Stimulated activated CD8-positive, alpha-beta memory T cell treated with anti-CD3 and anti-CD28 coated beads, Interleukin-7, amount 100 ng/mL, for 48 hours (primary cell): ENCODE measurements at regions not wholly inside any gene's neighbourhood (a gene's known extent, or its start where the extent isn't known, plus 50 kb on each side); places are given as distances from the start of the nearest gene placed in this dataset.

Experiments used
- DNase-seq, 2 donors: peaks; one replicate each; pipeline ENCODE4 v3.0.0-alpha.2; 2020; ENCODE audit warnings: low read depth in 1 of 2; ENCODE audit errors: extremely low read depth in 1 of 2

- DNase-seq = no peak
Observed at GRCh38 chr11:19525276-19525675, 187.4 kb upstream of the NAV2 start.

GRCh38 chr11:19524171-19524671 is 188.4 kb upstream of the NAV2 start:
- no peak for DNase-seq

GRCh38 chr11:19520681-19521080 is 192.0 kb upstream of the NAV2 start:
- no peak for DNase-seq

GRCh38 chr11:19519912-19520641 is 192.6 kb upstream of the NAV2 start:
- DNase-seq = no peak

GRCh38 chr11:19519353-19519752 is 193.3 kb upstream of the NAV2 start:
- DNase-seq = no peak

GRCh38 chr11:19513253-19513652 is 199.4 kb upstream of the NAV2 start:
- no peak for DNase-seq

- no peak for DNase-seq
Observed at GRCh38 chr11:19512618-19513017, 200.0 kb upstream of the NAV2 start.

- DNase-seq = no peak
Observed at GRCh38 chr11:19511413-19512183, 201.0 kb upstream of the NAV2 start.

- DNase-seq = no peak
Observed at GRCh38 chr11:19511066-19511412, 201.6 kb upstream of the NAV2 start.

- no peak for DNase-seq
Observed at GRCh38 chr11:19510468-19510867, 202.2 kb upstream of the NAV2 start.

GRCh38 chr11:19509215-19509614 is 203.4 kb upstream of the NAV2 start:
- no peak for DNase-seq

- no peak for DNase-seq
Observed at GRCh38 chr11:19508165-19508564, 204.5 kb upstream of the NAV2 start.

GRCh38 chr11:19506816-19507486 is 205.7 kb upstream of the NAV2 start:
- no peak for DNase-seq

GRCh38 chr11:19502691-19503253 is 209.9 kb upstream of the NAV2 start:
- DNase-seq = no peak

- no peak for DNase-seq
Observed at GRCh38 chr11:19501631-19502030, 211.0 kb upstream of the NAV2 start.

GRCh38 chr11:19499999-19500398 is 212.6 kb upstream of the NAV2 start:
- no peak for DNase-seq

GRCh38 chr11:19499026-19499669 is 213.5 kb upstream of the NAV2 start:
- DNase-seq = no peak

GRCh38 chr11:19493446-19494213 is 219.0 kb upstream of the NAV2 start:
- no peak for DNase-seq

GRCh38 chr11:19482319-19483100 is 230.1 kb upstream of the NAV2 start:
- no peak for DNase-seq
